ENCODE measurements at regions not wholly inside any gene's neighbourhood (a gene's known extent, or its start where the extent isn't known, plus 50 kb on each side); places are given as distances from the start of the nearest gene placed in this dataset.

DNA sequence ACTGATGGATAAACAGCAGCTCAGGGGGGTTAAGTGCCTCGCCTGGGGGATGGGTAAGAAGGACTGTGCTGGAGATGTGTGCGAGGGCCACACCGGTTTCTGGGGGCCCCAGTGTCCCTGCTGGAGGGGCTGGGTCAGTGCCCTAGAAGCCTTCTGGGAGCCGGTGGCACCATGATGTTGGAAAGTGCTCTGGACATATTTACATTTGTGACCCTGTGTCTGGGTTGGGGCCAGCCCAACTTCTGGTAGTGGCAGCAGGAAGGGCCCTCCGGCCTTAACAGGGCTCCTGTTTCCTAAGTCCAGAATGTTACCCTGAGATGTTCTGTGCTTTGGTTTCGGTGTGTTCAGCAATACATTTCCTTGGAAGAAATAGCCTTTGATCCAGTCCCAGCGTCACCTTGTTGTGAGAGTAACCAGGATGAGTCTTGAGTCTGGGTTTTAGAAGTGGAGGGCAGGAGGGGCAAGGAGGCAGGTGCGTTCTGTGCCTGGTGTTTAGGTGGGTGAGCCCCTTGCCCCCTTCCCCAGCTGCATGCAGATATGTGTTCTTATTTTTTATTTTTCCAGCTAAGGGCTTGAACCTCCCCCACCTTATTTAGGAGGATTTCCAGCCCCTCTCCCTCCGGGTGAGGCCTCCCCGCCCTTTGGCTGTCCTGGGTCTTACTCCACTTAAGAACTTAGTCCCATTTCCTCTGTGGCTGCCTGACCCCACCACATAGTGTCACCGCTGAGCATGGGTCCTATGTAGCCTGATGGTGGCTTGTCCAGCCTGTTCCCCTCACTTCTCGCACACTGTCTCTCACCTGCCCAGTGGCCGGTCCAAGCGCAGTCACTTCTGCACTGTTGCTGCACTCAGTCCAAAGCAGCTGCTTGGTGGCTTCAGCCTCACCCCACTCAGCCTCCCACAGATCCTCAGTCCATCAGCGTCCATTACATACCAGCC, 132.7 kb upstream of the HS6ST1 start:
- Histone ChIP-seq H3K4me2 (ENCODE audit: low read depth, low read length) (no peak overlapping the region), H3K4me3 (replicated peaks in 1 of 3; ENCODE audit: insufficient read depth in 1 of 3, low read depth in 2 of 3, low read length in 3 of 3) (no peak overlapping the region), H3K79me2 (ENCODE audit: insufficient read depth, low read length) (no peaks in the 10 kb centered on the region), H4K20me1 (ENCODE audit: insufficient read depth, low read length) (no peaks in the 10 kb centered on the region), H3K4me1 (ENCODE audit: insufficient read depth, low read length) (no peaks in the 10 kb centered on the region), H3K9me3 (ENCODE audit: low read length) (no peaks in the 10 kb centered on the region), H3K36me3 (replicated peaks in 1 of 2; ENCODE audit: control insufficient read depth in 1 of 2, insufficient read depth in 2 of 2, low read length in 2 of 2) (no peaks in the 10 kb centered on the region), H3K27me3 (ENCODE audit: control insufficient read depth in 1 of 2, insufficient read depth in 2 of 2, low read length in 2 of 2) (peaks cover 0 to 5% of the 10 kb centered on the region in 2 experiments; a peak in 2 of 5 replicates), H3K27ac (ENCODE audit: extremely low read length, insufficient read depth, low read length) (no peak overlapping the region), H2AFZ (ENCODE audit: low read length) (no peak overlapping the region), H3K9ac (ENCODE audit: insufficient read depth, low read depth, low read length) (no peak overlapping the region)
- ChIA-PET CTCF (ENCODE audit: low intra/inter-chr PET ratio, low total read pairs) (no interaction called here), POLR2A (no interaction called here)
- intact Hi-C loops (cut with micrococcal nuclease; ENCODE audit: unreplicated experiment), result no loop called here
- FAIRE-seq, result no peak
- no peak for ATAC-seq
- in situ Hi-C loops (cut with HindIII; ENCODE audit: extremely low pct_ligation_motif_present, low pct_unique_long_range_greater_than_20kb), result no loop called here
- WGBS (ENCODE audit: low lambda C conversion rate), result 61% methylated on average over 14 of the region's 15 CpGs
- no peak for DNase-seq (ENCODE audit: low spot score)
- TF ChIP-seq ZNF510 (CRISPR knock-in tag; IDR thresholded peaks at IDR 0.05; ENCODE audit: low read depth) (no peak), NR3C1 (CRISPR knock-in tag; IDR thresholded peaks at IDR 0.05) (no peak), ZFP1 (CRISPR knock-in tag; IDR thresholded peaks at IDR 0.05) (no peak), ARID4A (CRISPR knock-in tag; IDR thresholded peaks at IDR 0.05; ENCODE audit: borderline replicate concordance) (no peak), SRSF9 (IDR thresholded peaks at IDR 0.05; ENCODE audit: borderline replicate concordance, insufficient read depth, low read depth, low read length, poor library complexity, severe bottlenecking) (no peak), ELF4 (CRISPR knock-in tag; IDR thresholded peaks at IDR 0.05; ENCODE audit: borderline replicate concordance) (no peak), MTA3 (CRISPR knock-in tag; IDR thresholded peaks at IDR 0.05) (no peak), SNAPC2 (CRISPR knock-in tag; IDR thresholded peaks at IDR 0.05) (no peak), POLR2AphosphoS5 (IDR thresholded peaks at IDR 0.05; ENCODE audit: low read depth, low read length) (no peak), FOXA1 (IDR thresholded peaks at IDR 0.05) (no peak), FOXA1 (CRISPR knock-in tag; IDR thresholded peaks at IDR 0.05) (no peak), SUZ12 (IDR thresholded peaks at IDR 0.05; ENCODE audit: low read depth, low read length) (no peak), ZEB1 (IDR thresholded peaks at IDR 0.05; ENCODE audit: insufficient replicate concordance, low read depth) (no peak), ZNF12 (CRISPR knock-in tag; IDR thresholded peaks at IDR 0.05) (no peak), ZMAT5 (CRISPR knock-in tag; IDR thresholded peaks at IDR 0.05; ENCODE audit: borderline replicate concordance, low read depth) (no peak), PAWR (CRISPR knock-in tag; IDR thresholded peaks at IDR 0.05; ENCODE audit: borderline replicate concordance) (no peak)
- TF ChIP-seq, protein P1, sequence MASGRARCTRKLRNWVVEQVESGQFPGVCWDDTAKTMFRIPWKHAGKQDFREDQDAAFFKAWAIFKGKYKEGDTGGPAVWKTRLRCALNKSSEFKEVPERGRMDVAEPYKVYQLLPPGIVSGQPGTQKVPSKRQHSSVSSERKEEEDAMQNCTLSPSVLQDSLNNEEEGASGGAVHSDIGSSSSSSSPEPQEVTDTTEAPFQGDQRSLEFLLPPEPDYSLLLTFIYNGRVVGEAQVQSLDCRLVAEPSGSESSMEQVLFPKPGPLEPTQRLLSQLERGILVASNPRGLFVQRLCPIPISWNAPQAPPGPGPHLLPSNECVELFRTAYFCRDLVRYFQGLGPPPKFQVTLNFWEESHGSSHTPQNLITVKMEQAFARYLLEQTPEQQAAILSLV (CRISPR knock-in tag; IDR thresholded peaks at IDR 0.05; ENCODE audit: borderline replicate concordance), result no peak
- no TSS peak for BruUV-seq (replicated peaks)
